Smooth muscle cell (in vitro differentiated cells): ENCODE measurements at regions not wholly inside any gene's neighbourhood (a gene's known extent, or its start where the extent isn't known, plus 50 kb on each side); places are given as distances from the start of the nearest gene placed in this dataset.
A peak's percentile ranks its signal among the peaks of the same experiment; 100 is the strongest.

Experiments used
- DNase-seq: peaks from one replicate; lab custom pipeline; 2025; ENCODE audit not compliant: unreplicated experiment; lab: John Stamatoyannopoulos, UW
- H2AFZ ChIP-seq: fragments of 200-600 bp; sonication (generic); 2 replicates; pipeline ENCODE4 v1.6.0; 2016; ENCODE audit warnings: antibody characterized with exemption, low read depth, mild to moderate bottlenecking
- H3F3A ChIP-seq: fragments of 200-600 bp; sonication (generic); 2 replicates; pipeline ENCODE4 v1.6.0; 2017; ENCODE audit warnings: antibody characterized with exemption, low read depth
- H3K27ac ChIP-seq: fragments of 200-600 bp; sonication (generic); 2 replicates; pipeline ENCODE4 v1.5.1; 2016; ENCODE audit warnings: low read depth, mild to moderate bottlenecking
- H3K27me3 ChIP-seq: fragments of 200-600 bp; sonication (generic); 2 replicates; pipeline ENCODE4 v1.6.1; 2016; ENCODE audit warnings: low read depth, mild to moderate bottlenecking
- H3K36me3 ChIP-seq: fragments of 200-600 bp; sonication (generic); 2 replicates; pipeline ENCODE4 v1.5.1; 2016; ENCODE audit warnings: low read depth
- H3K4me1 ChIP-seq: fragments of 200-600 bp; sonication (generic); 2 replicates; pipeline ENCODE4 v1.5.1; 2016; ENCODE audit warnings: low read depth
- H3K4me2 ChIP-seq: fragments of 200-600 bp; sonication (generic); 2 replicates; pipeline ENCODE4 v1.6.0; 2016; ENCODE audit warnings: mild to moderate bottlenecking
- H3K4me3 ChIP-seq: fragments of 200-600 bp; sonication (generic); 2 replicates; pipeline ENCODE4 v1.5.1; 2016; ENCODE audit warnings: mild to moderate bottlenecking
- H3K79me2 ChIP-seq: fragments of 200-600 bp; sonication (generic); 2 replicates; pipeline ENCODE4 v1.6.0; 2016; ENCODE audit warnings: low read depth, mild to moderate bottlenecking
- H3K9ac ChIP-seq: fragments of 200-600 bp; sonication (generic); 2 replicates; pipeline ENCODE4 v1.6.0; 2016; ENCODE audit warnings: low read depth
- H3K9me3 ChIP-seq: fragments of 200-600 bp; sonication (generic); replicated peaks from 2 replicates; pipeline ENCODE4 v1.5.1; 2016; ENCODE audit warnings: low read depth
- H4K20me1 ChIP-seq: fragments of 200-600 bp; sonication (generic); 2 replicates; pipeline ENCODE4 v1.6.0; 2016; ENCODE audit warnings: low read depth
- CTCF ChIP-seq: fragments of 200-600 bp; sonication (generic); IDR thresholded peaks from 2 replicates; pipeline ENCODE4 v1.5.1; 2017; ENCODE audit warnings: borderline replicate concordance, mild to moderate bottlenecking, antibody characterized with exemption; ENCODE audit not compliant: insufficient read depth, poor library complexity, severe bottlenecking
- WGBS: methylation state at CpG from one replicate; pipeline ENCODE4 v1.1.7; 2016; ENCODE audit warnings: low lambda C conversion rate; 5-methylcytosine and 5-hydroxymethylcytosine counted together

GRCh38 chr3:163951397-163951987 is 1126.8 kb downstream of the SI start:
- Histone ChIP-seq H3K4me1 (no peaks in the 10 kb centered on the region), H3K27ac (no peak overlapping the region), H3K9ac (no peak overlapping the region), H3K4me2 (no peak overlapping the region), H2AFZ (no peak overlapping the region), H3K27me3 (no peaks in the 10 kb centered on the region), H3K4me3 (no peak overlapping the region), H3F3A (no peaks in the 10 kb centered on the region), H4K20me1 (no peaks in the 10 kb centered on the region), H3K36me3 (no peaks in the 10 kb centered on the region), H3K79me2 (no peaks in the 10 kb centered on the region), H3K9me3 (no peaks in the 10 kb centered on the region)
- 38% methylated on average over 2 of the region's 2 CpGs for WGBS
- no peak for DNase-seq
- TF ChIP-seq CTCF, result peak; percentile 55

GRCh38 chr3:163946785-163947184 is 1131.5 kb downstream of the SI start:
- H3K36me3 ChIP-seq, result no peaks in the 10 kb centered on the region
- DNase-seq, result no peak
- no peaks in the 10 kb centered on the region for H3K27me3 ChIP-seq
- no peak overlapping the region for H3K4me3 ChIP-seq
- H3F3A ChIP-seq, result no peaks in the 10 kb centered on the region
- no peak overlapping the region for H3K4me2 ChIP-seq
- H3K9me3 ChIP-seq, result peaks cover 8% of the 10 kb centered on the region
- no peaks in the 10 kb centered on the region for H4K20me1 ChIP-seq
- WGBS, result 72% methylated on average over 4 of the region's 4 CpGs
- no peaks in the 10 kb centered on the region for H3K4me1 ChIP-seq
- H3K27ac ChIP-seq, result no peak overlapping the region
- no peak for TF ChIP-seq CTCF
- no peaks in the 10 kb centered on the region for H3K79me2 ChIP-seq
- no peak overlapping the region for H2AFZ ChIP-seq
- no peak overlapping the region for H3K9ac ChIP-seq

DNA sequence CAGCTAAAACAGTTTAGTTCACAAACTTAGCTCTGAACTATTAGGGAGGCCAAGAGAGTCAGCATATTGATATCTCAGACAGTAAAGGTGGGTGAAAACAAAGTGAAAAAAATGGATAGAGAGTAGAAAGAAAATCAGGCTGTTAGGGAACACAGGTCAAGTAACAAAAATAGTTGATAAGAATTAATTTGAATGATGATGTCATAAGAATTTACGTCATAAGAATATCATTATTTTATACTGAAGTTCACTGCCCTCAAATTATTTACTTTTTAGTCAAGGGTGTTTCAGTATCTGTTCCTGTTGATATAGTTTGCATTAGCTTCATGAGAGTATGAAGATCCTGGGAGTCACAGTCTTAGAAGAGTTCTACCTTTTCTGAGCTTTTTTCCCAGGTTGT is 1134.6 kb downstream of the SI start:
- no peak for TF ChIP-seq CTCF
- Histone ChIP-seq H3K4me2 (no peak overlapping the region), H3K27ac (no peak overlapping the region), H3K36me3 (no peaks in the 10 kb centered on the region), H3K4me1 (no peaks in the 10 kb centered on the region), H3F3A (peaks cover 3% of the 10 kb centered on the region), H3K79me2 (no peaks in the 10 kb centered on the region), H3K4me3 (no peak overlapping the region), H4K20me1 (no peaks in the 10 kb centered on the region), H2AFZ (no peak overlapping the region), H3K9ac (no peak overlapping the region), H3K27me3 (no peaks in the 10 kb centered on the region), H3K9me3 (peaks cover 8% of the 10 kb centered on the region)
- WGBS, result 90% methylated on average over 1 of the region's 1 CpG
- no peak for DNase-seq

GRCh38 chr3:163939926-163940325 is 1138.4 kb downstream of the SI start:
- H3K27me3 ChIP-seq, result no peaks in the 10 kb centered on the region
- no peak overlapping the region for H3K27ac ChIP-seq
- WGBS, result 39% methylated on average over 3 of the region's 3 CpGs
- H3K4me2 ChIP-seq, result peak overlapping the region; percentile 35
- no peaks in the 10 kb centered on the region for H3K4me1 ChIP-seq
- peaks cover 6% of the 10 kb centered on the region for H3K9me3 ChIP-seq
- peaks cover 3% of the 10 kb centered on the region for H3F3A ChIP-seq
- no peak overlapping the region for H3K4me3 ChIP-seq
- H3K9ac ChIP-seq, result no peak overlapping the region
- no peaks in the 10 kb centered on the region for H4K20me1 ChIP-seq
- H3K79me2 ChIP-seq, result no peaks in the 10 kb centered on the region
- no peak overlapping the region for H2AFZ ChIP-seq
- peak; percentile 10 for TF ChIP-seq CTCF
- H3K36me3 ChIP-seq, result no peaks in the 10 kb centered on the region
- no peak for DNase-seq
